K562 (cell line): ENCODE measurements at regions not wholly inside any gene's neighbourhood (a gene's known extent, or its start where the extent isn't known, plus 50 kb on each side); places are given as distances from the start of the nearest gene placed in this dataset.
A peak's percentile ranks its signal among the peaks of the same experiment; 100 is the strongest.

Experiments used
- ATAC-seq: fragments of 200-7000 bp; cut with Tn5 transposase; 3 replicates; pipeline ENCODE4 v1.9.1; 2020; ENCODE audit warnings: moderate library complexity
- BruUV-seq: library from RNA; stranded (reverse); fragments of 400-500 nt; replicated peaks from 2 replicates; lab custom pipeline; 2021; lab: Mats Ljungman, UMichigan
- CTCF ChIA-PET: fragments of 300-600 bp; formaldehyde crosslinking; extraction: SDS; loops from one replicate; lab custom pipeline; 2021; ENCODE audit warnings: low intra/inter-chr PET ratio; lab: Yijun Ruan, JAX
- POLR2A ChIA-PET: fragments of 300-600, 350-650 bp; sonication (Branson Sonifier 250); formaldehyde crosslinking; extraction: SDS; loops from one replicate; lab custom pipeline; 2021; ENCODE audit warnings: antibody characterized with exemption, inconsistent platforms; lab: Yijun Ruan, JAX
- DNase-seq, 4 experiments: peaks; one replicate each; pipeline versions ENCODE4 v3.0.0 to v3.0.0-alpha.2; 2011 to 2018; ENCODE audit warnings: low spot score in 3 of 4, mixed read lengths in 3 of 4; ENCODE audit errors: extremely low read depth in 1 of 4
- FAIRE-seq: peaks from 2 replicates; lab custom pipeline; 2011; peaks lifted over from hg19 to GRCh38; lab: Jason Lieb, UNC
- H2AFZ ChIP-seq: 2 replicates; pipeline ENCODE4 v1.6.0; 2011; ENCODE audit warnings: low read depth, low read length, control low read depth, inconsistent platforms
- H3K27ac ChIP-seq: fragments of 200-600 bp; 3 replicates; pipeline ENCODE4 v1.8.0; 2011; ENCODE audit warnings: low read depth, mild to moderate bottlenecking, control low read depth, inconsistent platforms, low read length, moderate library complexity, mixed read lengths; ENCODE audit errors: extremely low read depth
- H3K27me3 ChIP-seq, 2 experiments: fragments of 300-600 bp in 1 of 2; 2 replicates in 1 of 2; 3 replicates in 1 of 2; pipeline versions ENCODE4 v1.6.0 to v1.8.0; 2011; ENCODE audit warnings: inconsistent platforms in 2 of 2, low read length in 2 of 2, mild to moderate bottlenecking in 1 of 2, mixed read lengths in 1 of 2, moderate library complexity in 1 of 2; ENCODE audit not compliant: control insufficient read depth in 2 of 2, insufficient read depth in 2 of 2
- H3K36me3 ChIP-seq: fragments of 300-600 bp; 3 replicates; pipeline ENCODE4 v1.8.0; 2011; ENCODE audit warnings: mild to moderate bottlenecking, low read length, inconsistent platforms; ENCODE audit not compliant: control insufficient read depth, insufficient read depth
- H3K4me1 ChIP-seq, 2 experiments: fragments of 200-600 bp in 1 of 2; replicated peaks in 1 of 2; 2 replicates in 1 of 2; 3 replicates in 1 of 2; pipeline versions ENCODE4 v1.5.1 to v1.8.0; 2011; ENCODE audit warnings: inconsistent platforms in 2 of 2, low read length in 2 of 2, mild to moderate bottlenecking in 1 of 2, mixed read lengths in 1 of 2, moderate library complexity in 1 of 2; ENCODE audit not compliant: control insufficient read depth in 2 of 2, insufficient read depth in 2 of 2
- H3K4me2 ChIP-seq: 2 replicates; pipeline ENCODE4 v1.6.1; 2011; ENCODE audit warnings: low read length, control low read depth, inconsistent platforms, mixed read lengths; ENCODE audit not compliant: insufficient read depth
- H3K4me3 ChIP-seq: fragments of 200-600 bp; sonication (generic), shearing (Covaris generic); 2 replicates; pipeline ENCODE4 v1.5.1; 2016; ENCODE audit warnings: control low read depth, inconsistent platforms
- H3K79me2 ChIP-seq: fragments of 200-600 bp; 3 replicates; pipeline ENCODE4 v1.8.0; 2011; ENCODE audit warnings: low read length, inconsistent platforms; ENCODE audit not compliant: control insufficient read depth, insufficient read depth
- H3K9ac ChIP-seq, 2 experiments: 2 replicates each; pipeline versions ENCODE4 v1.6.0 to v1.6.1; 2011; ENCODE audit warnings: low read depth in 2 of 2, low read length in 2 of 2, control low read depth in 1 of 2, inconsistent platforms in 1 of 2, mild to moderate bottlenecking in 1 of 2, mixed read lengths in 1 of 2; ENCODE audit not compliant: insufficient read depth in 1 of 2
- H3K9me1 ChIP-seq: one replicate; pipeline ENCODE4 v1.6.0; 2011; ENCODE audit warnings: inconsistent platforms, mild to moderate bottlenecking, low read length, moderate library complexity; ENCODE audit not compliant: control insufficient read depth, insufficient read depth
- H3K9me3 ChIP-seq: replicated peaks from 2 replicates; pipeline ENCODE4 v1.5.1; 2011; ENCODE audit warnings: low read depth, low read length, inconsistent platforms; ENCODE audit not compliant: control insufficient read depth, insufficient read depth
- H4K20me1 ChIP-seq: replicated peaks from 2 replicates; pipeline ENCODE4 v1.6.1; 2011; ENCODE audit warnings: low read length, inconsistent platforms, mixed read lengths; ENCODE audit not compliant: control insufficient read depth, insufficient read depth
- EGR1 ChIP-seq: fragments of 450-650 bp; conservative IDR thresholded peaks from 2 replicates; pipeline ENCODE4 v1.6.1; 2017; ENCODE audit warnings: mild to moderate bottlenecking
- RAD51 ChIP-seq: fragments of 450-650 bp; IDR thresholded peaks from 2 replicates; pipeline ENCODE4 v1.7.1; 2016; ENCODE audit warnings: low read depth, mild to moderate bottlenecking, borderline replicate concordance
- RBFOX2 ChIP-seq: fragments of 200-400 bp; formaldehyde crosslinking; IDR thresholded peaks from 2 replicates; pipeline ENCODE4 v1.6.1; 2017; ENCODE audit warnings: low read depth, mild to moderate bottlenecking, low read length, moderate library complexity
- SMC3 ChIP-seq: conservative IDR thresholded peaks from 2 replicates; pipeline ENCODE4 v1.6.1; 2011; ENCODE audit warnings: low read depth, low read length, improper control_type of control experiment; ENCODE audit not compliant: insufficient read depth
- ZNF584 ChIP-seq: fragments of 200-800 bp; sonication (Bioruptor generic); IDR thresholded peaks from 2 replicates; pipeline ENCODE4 v1.6.1; 2016; ENCODE audit warnings: low read depth, mild to moderate bottlenecking, missing genetic modification characterization, missing compliant biosample characterization
- WGBS: fragments of 100-300 bp; shearing (Covaris generic); methylation state at CpG from one replicate; pipeline ENCODE4 v1.1.6; 2016; ENCODE audit warnings: low coverage, mixed read lengths; ENCODE audit not compliant: insufficient coverage; ENCODE audit errors: missing lambda C conversion rate; 5-methylcytosine and 5-hydroxymethylcytosine counted together
- in situ Hi-C: fragments of 300-500 bp; cut with MboI; formaldehyde crosslinking; loops from 4 replicates; pipeline ENCODE4 v1.15.0; 2018; ENCODE audit warnings: inconsistent platforms, mixed read lengths
- intact Hi-C: fragments of 100-400 bp; cut with micrococcal nuclease; formaldehyde crosslinking; loops from 2 replicates; pipeline ENCODE4 v1.14.2; 2022
- TF ChIP-seq, protein P1 (sequence below), 2 experiments: fragments of 450-650 bp in 1 of 2; sonication (generic) in 1 of 2; formaldehyde crosslinking; conservative IDR thresholded peaks; 2 replicates each; pipeline versions ENCODE4 v1.4.0 to v1.8.1; 2020 to 2022; ENCODE audit warnings: mild to moderate bottlenecking in 1 of 2, missing genetic modification reagents in 1 of 2
- TF ChIP-seq, protein P2 (sequence below): fragments of 250-450 bp; sonication (Bioruptor Pico); IDR thresholded peaks from 2 replicates; pipeline ENCODE4 v1.6.1; 2021; ENCODE audit warnings: mild to moderate bottlenecking
- TF ChIP-seq, protein P3 (sequence below): fragments of 250-450 bp; sonication (Bioruptor Pico); IDR thresholded peaks from 2 replicates; pipeline ENCODE4 v1.4.0; 2020; ENCODE audit warnings: mild to moderate bottlenecking, moderate library complexity

DNA sequence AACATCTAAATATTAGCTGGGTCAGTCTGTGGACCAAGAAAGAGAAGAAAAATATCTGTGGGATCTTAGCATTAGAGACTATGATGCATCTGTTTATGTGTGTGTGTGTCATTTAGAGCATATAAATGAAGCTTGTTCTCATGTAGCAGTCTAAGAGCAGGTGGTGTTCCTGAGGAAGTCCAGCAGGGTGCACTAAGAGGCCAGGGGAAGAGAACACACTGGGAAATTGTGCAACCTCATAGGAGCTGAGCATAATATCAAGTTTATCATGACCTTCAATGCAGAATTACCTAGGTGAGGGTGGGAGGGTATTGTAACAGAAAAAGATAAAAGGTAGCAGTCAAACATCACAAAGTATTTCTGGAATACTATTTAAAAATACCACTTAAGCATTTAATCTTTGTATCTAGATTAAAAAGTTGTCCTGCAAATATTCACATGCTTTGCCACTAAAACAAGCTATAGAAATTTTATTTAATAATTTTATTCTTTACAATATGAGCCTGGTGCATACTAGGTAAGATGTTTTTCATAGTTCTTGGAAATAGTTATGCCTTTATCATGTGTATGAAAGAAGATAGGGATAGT is 80.5 kb downstream of the SMPDL3A start (continued):
- TF ChIP-seq SMC3 = peak; percentile 34; the same call in 1 of the 2 replicates

DNA sequence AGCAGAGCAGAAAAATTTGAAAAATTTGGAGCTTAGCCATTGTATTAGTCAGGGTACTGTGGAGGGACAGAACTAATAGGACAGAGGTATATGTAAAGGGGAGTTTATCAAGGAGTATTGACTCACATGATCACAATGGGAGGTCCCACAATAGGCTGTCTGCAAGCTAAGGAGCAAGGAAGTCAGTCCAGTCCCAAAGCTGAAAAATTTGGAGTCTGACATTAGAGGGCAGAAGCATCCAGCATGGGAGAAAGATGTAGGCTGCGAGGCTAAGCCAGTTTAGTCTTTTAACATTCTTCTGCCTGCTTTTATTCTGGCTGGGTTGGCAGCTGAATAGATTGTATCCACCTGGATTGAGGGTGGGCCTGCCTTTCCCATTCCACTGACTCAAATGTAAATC is 82.0 kb downstream of the SMPDL3A start:
- H3K4me1 ChIP-seq = no peaks in the 10 kb centered on the region
- no peaks in the 10 kb centered on the region for H3K9me1 ChIP-seq
- WGBS = 0% methylated on average over 1 of the region's 1 CpG
- POLR2A ChIA-PET = no interaction called here
- FAIRE-seq = no peak
- BruUV-seq = no TSS peak
- ATAC-seq = no peak
- no peaks in the 10 kb centered on the region for H3K9me3 ChIP-seq
- no peak overlapping the region for H3K27ac ChIP-seq
- in situ Hi-C loops (no loop called here), intact Hi-C loops (no loop called here)
- no peak overlapping the region for H2AFZ ChIP-seq
- no peak overlapping the region for H3K9ac ChIP-seq
- no peaks in the 10 kb centered on the region for H3K27me3 ChIP-seq
- CTCF ChIA-PET = no interaction called here
- no peak for DNase-seq
- H4K20me1 ChIP-seq = no peaks in the 10 kb centered on the region
- no peak overlapping the region for H3K4me3 ChIP-seq
- TF ChIP-seq RAD51 = no peak
- no peaks in the 10 kb centered on the region for H3K36me3 ChIP-seq
- H3K79me2 ChIP-seq = no peaks in the 10 kb centered on the region
- H3K4me2 ChIP-seq = no peak overlapping the region

DNA sequence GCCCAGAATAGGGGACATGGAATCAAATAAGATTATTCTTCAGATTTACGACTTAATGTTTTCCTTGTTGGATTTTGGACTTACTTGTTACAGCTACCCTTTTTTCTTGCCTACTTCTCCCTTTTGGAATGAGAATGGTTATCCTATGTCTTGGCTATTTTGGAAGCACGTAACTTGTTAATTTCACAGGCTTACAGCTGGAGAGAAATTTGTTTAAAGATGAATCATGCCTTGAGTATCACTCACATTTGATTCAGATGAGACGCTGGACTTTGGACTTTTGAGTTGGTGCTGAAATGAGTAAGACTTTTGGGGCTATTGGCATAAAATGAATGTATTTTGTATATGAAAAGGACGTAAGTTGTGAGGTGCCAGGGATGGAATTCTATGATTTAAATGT is 83.3 kb downstream of the SMPDL3A start:
- Histone ChIP-seq H3K79me2 (no peaks in the 10 kb centered on the region), H3K27me3 (no peaks in the 10 kb centered on the region), H3K4me1 (no peaks in the 10 kb centered on the region), H3K9me3 (no peaks in the 10 kb centered on the region), H3K9me1 (no peaks in the 10 kb centered on the region), H3K4me2 (no peak overlapping the region), H3K9ac (no peak overlapping the region), H3K27ac (no peak overlapping the region), H2AFZ (no peak overlapping the region), H3K36me3 (no peaks in the 10 kb centered on the region), H3K4me3 (no peak overlapping the region), H4K20me1 (no peaks in the 10 kb centered on the region)
- 12% methylated on average over 4 of the region's 4 CpGs for WGBS
- FAIRE-seq (no peak), ATAC-seq (no peak), DNase-seq (no peak)
- in situ Hi-C loops = no loop called here
- intact Hi-C loops = no loop called here
- BruUV-seq = no TSS peak
- ChIA-PET POLR2A (interaction anchor here (0.6 kb wide), 2 partner anchors 476 to 507 kb away, joined by 3 read pairs; no protein-coding TSS in a partner anchor), CTCF (no interaction called here)
- TF ChIP-seq RBFOX2 = no peak
- no peak for TF ChIP-seq EGR1
- TF ChIP-seq ZNF584 = no peak
- TF ChIP-seq, protein P1, sequence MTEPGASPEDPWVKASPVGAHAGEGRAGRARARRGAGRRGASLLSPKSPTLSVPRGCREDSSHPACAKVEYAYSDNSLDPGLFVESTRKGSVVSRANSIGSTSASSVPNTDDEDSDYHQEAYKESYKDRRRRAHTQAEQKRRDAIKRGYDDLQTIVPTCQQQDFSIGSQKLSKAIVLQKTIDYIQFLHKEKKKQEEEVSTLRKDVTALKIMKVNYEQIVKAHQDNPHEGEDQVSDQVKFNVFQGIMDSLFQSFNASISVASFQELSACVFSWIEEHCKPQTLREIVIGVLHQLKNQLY (CRISPR knock-in tag; conservative IDR thresholded peaks at IDR 0.05) = no peak
- TF ChIP-seq, protein P2, sequence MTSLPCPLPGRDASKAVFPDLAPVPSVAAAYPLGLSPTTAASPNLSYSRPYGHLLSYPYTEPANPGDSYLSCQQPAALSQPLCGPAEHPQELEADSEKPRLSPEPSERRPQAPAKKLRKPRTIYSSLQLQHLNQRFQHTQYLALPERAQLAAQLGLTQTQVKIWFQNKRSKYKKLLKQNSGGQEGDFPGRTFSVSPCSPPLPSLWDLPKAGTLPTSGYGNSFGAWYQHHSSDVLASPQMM (CRISPR knock-in tag) = no peak
- TF ChIP-seq, protein P3, sequence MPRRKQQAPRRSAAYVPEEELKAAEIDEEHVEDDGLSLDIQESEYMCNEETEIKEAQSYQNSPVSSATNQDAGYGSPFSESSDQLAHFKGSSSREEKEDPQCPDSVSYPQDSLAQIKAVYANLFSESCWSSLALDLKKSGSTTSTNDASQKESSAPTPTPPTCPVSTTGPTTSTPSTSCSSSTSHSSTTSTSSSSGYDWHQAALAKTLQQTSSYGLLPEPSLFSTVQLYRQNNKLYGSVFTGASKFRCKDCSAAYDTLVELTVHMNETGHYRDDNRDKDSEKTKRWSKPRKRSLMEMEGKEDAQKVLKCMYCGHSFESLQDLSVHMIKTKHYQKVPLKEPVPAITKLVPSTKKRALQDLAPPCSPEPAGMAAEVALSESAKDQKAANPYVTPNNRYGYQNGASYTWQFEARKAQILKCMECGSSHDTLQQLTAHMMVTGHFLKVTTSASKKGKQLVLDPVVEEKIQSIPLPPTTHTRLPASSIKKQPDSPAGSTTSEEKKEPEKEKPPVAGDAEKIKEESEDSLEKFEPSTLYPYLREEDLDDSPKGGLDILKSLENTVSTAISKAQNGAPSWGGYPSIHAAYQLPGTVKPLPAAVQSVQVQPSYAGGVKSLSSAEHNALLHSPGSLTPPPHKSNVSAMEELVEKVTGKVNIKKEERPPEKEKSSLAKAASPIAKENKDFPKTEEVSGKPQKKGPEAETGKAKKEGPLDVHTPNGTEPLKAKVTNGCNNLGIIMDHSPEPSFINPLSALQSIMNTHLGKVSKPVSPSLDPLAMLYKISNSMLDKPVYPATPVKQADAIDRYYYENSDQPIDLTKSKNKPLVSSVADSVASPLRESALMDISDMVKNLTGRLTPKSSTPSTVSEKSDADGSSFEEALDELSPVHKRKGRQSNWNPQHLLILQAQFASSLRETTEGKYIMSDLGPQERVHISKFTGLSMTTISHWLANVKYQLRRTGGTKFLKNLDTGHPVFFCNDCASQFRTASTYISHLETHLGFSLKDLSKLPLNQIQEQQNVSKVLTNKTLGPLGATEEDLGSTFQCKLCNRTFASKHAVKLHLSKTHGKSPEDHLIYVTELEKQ (CRISPR knock-in tag) = no peak
